Erythroblast (primary cell): ENCODE measurements at regions not wholly inside any gene's neighbourhood (a gene's known extent, or its start where the extent isn't known, plus 50 kb on each side); places are given as distances from the start of the nearest gene placed in this dataset.

Source experiments
- GATA1 ChIP-seq: IDR thresholded peaks from 2 replicates; pipeline ENCODE4 v1.6.1; 2011; ENCODE audit warnings: low read depth, mild to moderate bottlenecking, control low read depth, low read length, moderate library complexity
- POLR2A ChIP-seq: IDR thresholded peaks from 2 replicates; pipeline ENCODE4 v1.6.1; 2011; ENCODE audit warnings: mild to moderate bottlenecking, low read length

DNA sequence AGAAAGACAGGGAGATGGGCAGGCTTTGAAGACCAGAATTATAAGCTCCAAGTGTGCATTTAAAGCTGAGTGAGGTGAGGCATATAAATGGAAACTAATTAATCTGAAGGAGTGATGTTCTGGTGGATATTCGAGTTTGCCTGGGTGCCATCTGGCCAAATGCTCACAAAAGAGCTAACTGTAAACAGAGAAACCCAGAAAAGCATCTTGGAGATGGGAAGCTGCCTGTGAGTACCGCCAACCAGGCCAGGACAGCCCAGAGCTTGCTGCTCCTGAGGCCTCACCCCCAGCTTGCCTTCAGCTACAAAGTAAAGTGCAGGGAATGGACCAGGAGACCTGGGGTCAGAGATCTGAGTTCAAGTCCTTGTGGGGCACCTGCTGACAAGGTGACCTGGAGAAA lies 446.1 kb upstream of the MYT1L start:
- no peak for TF ChIP-seq POLR2A
- no peak for TF ChIP-seq GATA1
